ENCODE measurements at regions not wholly inside any gene's neighbourhood (a gene's known extent, or its start where the extent isn't known, plus 50 kb on each side); places are given as distances from the start of the nearest gene placed in this dataset.
"Not testable (repeated sequence)": the region's sequence is repeated elsewhere in the genome, so short reads cannot be mapped to it uniquely, and the experiment has no call there.

GRCh38 chr2:16368951-16369350 lies 296.7 kb downstream of the CYRIA start:
- DNase-seq (ENCODE audit: low read depth): no peak

- DNase-seq (ENCODE audit: low read depth): no peak
Observed at GRCh38 chr2:16368328-16368727, 297.3 kb downstream of the CYRIA start.

DNA sequence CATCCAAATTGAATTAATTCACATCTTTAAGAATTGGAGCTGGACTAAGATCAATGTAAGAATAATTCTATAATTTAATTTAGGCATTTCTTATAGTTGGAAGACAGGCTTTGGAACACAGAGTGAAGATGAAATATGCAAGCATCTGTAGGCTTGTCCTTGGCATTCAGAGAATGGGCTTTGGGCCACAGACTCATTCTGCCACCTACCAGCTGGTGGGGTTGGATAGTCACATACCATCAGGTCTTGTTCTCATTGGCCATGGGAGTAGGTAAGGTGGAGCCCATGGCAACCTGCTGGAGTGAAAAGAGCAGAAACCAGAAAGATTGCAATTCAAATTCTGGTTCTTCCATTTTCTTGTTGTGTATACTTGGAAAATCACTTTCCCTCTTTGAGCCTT lies 300.3 kb downstream of the CYRIA start:
- no peak for DNase-seq (ENCODE audit: low read depth)

DNA sequence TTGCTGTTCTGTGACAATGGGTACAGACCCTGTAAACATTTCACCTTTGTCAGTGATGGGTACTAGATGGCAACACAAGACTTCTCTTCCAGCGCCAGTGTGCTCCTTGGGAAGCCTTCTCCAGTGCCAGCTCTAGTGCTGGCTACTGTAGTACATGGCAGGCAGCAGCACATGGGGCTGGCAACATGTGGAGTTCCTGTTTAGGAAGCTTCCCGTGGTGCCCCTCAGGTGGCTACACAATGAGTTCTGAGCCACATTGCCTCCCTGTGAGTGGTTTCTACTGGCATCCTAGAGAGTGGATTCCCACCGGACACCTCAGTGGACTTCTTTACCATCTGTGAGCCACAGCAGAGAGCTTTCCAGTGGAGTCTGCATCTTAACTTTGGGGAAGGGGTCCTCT lies 302.1 kb downstream of the CYRIA start:
- DNase-seq (ENCODE audit: low read depth): no peak

- DNase-seq (ENCODE audit: low read depth): no peak
Observed at GRCh38 chr2:16362611-16363010, 303.0 kb downstream of the CYRIA start.

- no peak for DNase-seq (ENCODE audit: low read depth)
Observed at GRCh38 chr2:16361261-16361995, 304.2 kb downstream of the CYRIA start.

DNA sequence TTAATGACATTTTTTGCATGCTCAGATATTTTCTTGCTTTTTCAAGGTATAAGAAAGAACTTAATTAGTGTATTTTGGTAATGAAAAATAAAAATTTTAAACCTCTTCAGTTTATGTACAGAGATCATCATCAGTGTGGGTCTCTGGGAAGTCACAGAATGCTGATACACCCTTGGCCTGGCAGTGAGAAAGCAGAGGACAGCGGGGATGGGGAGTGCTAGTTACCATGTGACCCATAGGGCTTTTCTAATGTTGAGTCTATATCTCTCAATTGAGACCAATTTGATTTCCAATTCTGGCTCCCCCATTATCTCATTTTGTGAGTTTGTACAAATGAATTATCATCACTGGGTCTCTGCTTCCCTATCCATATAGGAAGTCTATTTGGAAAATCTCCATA lies 305.7 kb downstream of the CYRIA start:
- no peak for DNase-seq (ENCODE audit: low read depth)

- DNase-seq (ENCODE audit: low read depth): no peak
Observed at GRCh38 chr2:16357188-16357587, 308.4 kb downstream of the CYRIA start.

- no peak for DNase-seq (ENCODE audit: low read depth)
Observed at GRCh38 chr2:16351541-16351940, 314.1 kb downstream of the CYRIA start.

DNA sequence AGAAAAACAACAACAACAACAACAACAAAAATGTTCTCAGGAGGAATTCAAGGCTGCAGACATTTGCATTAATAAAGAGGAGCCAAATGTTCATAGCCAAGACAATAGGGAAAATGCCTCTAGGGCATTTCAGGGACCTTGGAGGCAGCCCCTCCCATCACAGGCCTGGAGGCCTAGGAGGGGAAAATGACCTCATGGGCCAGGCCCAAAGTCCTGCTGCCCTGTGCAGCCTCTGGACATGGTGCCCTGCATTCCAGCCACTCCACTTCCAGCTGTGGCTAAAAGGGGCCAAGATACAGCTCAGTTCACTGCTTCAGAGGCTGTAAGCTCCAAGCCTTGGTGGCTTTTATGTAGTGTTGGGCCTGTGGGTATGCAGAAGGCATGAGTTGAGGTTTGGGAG lies 314.5 kb downstream of the CYRIA start:
- DNase-seq (ENCODE audit: low read depth): no peak

DNA sequence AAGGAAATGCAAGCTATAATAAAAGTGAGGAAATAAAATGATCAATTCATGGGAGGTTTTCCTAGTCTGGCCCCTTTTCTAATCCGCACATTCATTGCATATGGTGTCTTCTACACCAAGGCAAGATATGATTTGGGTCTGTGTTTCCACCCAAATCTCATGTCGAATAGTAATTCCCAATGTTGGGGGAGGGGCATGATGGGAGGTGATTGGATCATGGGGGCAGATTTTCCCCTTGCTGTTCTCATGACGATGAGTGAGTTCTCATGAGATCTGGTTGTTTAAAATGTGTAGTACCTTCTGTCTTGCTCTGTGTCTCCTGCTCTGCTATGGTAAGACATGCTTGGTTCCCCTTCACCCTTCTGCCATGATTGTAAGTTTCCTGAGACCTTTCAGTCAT lies 315.4 kb downstream of the CYRIA start:
- DNase-seq (ENCODE audit: low read depth): no peak

DNA sequence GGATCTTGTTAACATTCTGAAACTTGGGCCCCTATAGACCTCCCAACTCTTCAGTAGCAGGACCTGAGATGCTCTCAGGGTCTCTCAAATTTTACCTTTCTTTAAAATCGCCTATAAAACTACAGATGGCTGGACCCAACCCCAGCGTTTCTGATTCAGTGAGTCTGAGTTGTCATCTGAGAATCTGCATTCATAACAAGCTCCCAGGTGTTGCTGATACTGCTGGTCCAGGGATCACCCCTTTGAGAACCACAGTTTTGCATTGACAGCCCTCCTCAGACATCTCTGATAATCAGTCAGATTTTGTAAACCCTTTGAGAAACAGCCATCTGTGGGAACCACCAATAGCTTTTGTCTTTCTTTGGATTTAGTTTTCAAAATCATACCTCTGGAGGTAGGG lies 315.8 kb downstream of the CYRIA start:
- DNase-seq (ENCODE audit: low read depth): no peak

DNA sequence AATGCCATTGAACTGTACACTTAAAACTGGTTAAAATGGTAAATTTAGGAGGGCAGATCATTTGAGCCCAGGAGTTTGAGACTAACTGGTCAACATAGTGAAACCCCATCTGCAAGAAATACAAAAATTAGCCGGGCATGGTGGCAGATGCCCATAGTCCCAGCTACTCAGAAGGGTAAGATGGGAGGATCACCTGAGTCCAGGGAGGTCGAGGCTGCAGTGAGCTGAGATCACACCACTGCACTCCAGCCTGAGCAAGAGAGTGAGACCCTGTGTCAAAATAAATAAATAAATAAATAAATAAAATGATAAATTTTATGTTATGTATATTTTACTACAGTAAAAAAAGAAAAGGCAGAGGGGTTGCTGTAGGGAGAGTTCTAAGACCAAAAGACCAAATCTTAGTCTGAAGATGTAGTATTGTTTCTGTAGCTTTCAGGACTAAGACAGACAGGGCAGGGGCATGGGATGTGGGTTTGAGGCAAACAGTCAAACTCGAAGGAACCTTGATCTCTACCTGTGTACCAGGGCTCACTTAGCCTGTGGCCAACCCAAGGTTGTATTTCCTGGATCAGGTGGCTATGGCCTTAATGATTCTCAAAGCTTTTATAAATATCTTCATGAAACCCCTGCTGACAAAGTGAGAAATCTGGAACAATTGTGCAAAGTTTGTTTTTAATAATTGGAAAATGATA lies 316.7 kb downstream of the CYRIA start:
- DNase-seq (ENCODE audit: low read depth): no peak

- DNase-seq (ENCODE audit: low read depth): no peak
Observed at GRCh38 chr2:16346671-16347070, 319.0 kb downstream of the CYRIA start.

DNA sequence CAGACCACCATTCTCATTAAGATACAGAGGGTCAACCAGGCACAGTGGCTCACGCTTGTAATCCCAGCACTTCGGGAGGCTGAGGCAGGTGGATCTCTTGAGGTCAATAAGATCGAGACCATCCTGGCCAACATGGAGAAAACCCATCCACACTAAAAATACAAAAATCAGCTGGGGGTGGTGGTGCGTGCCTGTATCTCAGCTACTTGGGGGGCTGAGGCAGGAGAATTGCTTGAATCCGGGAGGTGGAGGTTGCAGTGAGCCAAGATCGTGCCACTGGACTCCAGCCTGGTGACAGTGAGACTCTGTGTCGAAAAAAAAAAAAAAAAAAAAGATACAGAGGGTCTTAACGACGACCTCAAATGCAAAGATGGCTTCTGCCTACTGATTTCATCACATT lies 320.4 kb downstream of the CYRIA start:
- DNase-seq (ENCODE audit: low read depth): not testable (repeated sequence)

- DNase-seq (ENCODE audit: low read depth): no peak
Observed at GRCh38 chr2:16339206-16339605, 326.4 kb downstream of the CYRIA start.

DNA sequence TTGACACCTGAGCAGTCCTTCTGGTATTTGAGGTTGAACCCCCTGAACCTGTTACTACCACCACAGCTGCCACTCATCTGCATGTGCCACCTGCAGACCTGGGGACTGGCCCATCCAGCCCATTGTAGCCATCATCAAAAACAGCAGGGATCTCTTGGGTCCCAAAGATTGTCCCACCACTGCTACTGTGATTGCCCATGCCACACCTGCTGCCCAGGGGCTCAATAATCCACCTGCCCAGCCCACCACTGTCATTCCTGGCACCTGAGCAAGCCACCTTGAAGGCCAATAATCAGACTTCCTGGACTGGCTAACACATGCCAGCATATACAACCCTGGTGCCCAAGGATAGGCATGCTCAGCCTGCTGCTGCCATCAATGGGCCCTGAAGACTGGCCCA lies 327.6 kb downstream of the CYRIA start:
- DNase-seq (ENCODE audit: low read depth): no peak

DNA sequence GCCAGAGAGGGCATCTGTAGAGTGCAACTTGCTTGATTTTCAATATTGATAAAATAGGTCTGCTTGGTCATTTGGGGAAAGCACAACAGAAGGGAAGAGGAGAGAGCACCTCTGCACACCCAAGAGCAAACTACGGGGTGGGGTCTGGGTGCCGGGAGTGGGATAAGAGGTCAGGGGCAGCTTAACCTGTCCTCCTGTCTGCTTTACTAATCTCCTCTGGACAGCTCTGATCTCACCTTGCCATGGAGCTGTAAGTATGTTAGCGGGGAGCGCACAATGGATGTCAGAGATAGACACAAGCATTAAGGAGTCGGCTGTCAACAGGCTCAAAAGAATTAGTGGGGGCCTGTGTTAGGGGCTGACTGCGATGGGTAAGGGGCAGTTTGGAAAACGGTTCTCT lies 328.7 kb downstream of the CYRIA start:
- no peak for DNase-seq (ENCODE audit: low read depth)

DNA sequence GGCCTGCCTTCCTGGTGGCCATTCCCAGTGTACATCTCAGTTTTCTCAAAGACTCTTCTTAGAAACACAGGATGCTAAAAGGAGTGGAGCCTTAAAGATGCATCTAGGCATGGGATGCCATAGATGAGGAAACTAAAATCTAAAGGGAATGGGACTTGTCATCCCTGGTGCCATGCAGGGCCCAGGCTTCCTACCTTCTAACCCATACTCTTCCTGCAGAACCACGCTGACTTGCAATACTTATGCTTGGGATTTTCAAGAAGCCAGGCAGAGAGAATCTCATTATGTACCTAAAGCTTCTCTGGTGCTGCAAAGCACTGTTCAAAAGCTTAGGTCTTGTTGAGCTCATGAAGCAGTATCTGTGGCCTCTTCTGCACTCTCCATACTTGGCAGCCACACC lies 329.1 kb downstream of the CYRIA start:
- DNase-seq (ENCODE audit: low read depth): no peak

DNA sequence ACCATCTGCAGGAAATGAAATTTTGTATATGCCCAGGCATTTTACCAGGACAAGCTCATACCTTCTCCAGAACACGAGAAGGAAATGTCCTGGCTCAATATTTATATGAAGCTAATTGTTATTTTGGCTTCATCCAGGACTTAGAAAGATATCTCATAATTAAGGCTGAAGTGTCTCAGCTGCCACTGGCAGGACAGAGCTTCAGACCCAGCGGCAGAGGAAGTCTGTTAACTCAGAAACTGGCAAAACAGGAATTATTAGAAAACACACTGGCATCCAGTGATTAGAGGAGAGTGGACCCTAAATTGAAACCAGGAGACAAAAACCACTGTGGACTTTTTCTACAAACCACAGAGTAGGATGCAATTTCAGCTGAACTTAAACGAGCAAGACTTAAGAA lies 329.7 kb downstream of the CYRIA start:
- DNase-seq (ENCODE audit: low read depth): no peak

DNA sequence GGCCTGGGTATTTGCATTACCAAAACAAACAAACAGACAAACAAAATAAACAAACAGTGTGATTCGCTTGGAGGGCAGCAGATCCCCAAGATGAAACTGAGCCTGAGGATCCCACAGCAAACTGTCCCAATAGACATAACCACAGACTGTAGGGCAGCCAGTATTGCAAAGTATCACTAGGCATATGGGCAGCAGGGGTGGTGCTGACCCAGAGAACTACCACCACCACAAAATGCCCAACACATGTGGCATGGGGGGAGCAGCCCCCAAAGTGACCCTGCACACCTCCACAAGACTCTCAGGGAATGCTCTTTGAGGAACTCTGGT lies 330.1 kb downstream of the CYRIA start:
- DNase-seq (ENCODE audit: low read depth): no peak

- no peak for DNase-seq (ENCODE audit: low read depth)
Observed at GRCh38 chr2:16334886-16335603, 330.6 kb downstream of the CYRIA start.

- DNase-seq (ENCODE audit: low read depth): no peak
Observed at GRCh38 chr2:16334366-16334765, 331.3 kb downstream of the CYRIA start.

Measured in fibroblast of gingiva (primary cell).